ENCODE measurements at regions not wholly inside any gene's neighbourhood (a gene's known extent, or its start where the extent isn't known, plus 50 kb on each side); places are given as distances from the start of the nearest gene placed in this dataset.
"Not testable (repeated sequence)": the region's sequence is repeated elsewhere in the genome, so short reads cannot be mapped to it uniquely, and the experiment has no call there.

- H3K79me2 ChIP-seq (ENCODE audit: low read length); H3K4me2 ChIP-seq (ENCODE audit: low read depth, low read length, poor library complexity, severe bottlenecking); H3K4me3 ChIP-seq (ENCODE audit: low read length); H3K4me1 ChIP-seq (ENCODE audit: low read length); H3K27me3 ChIP-seq (ENCODE audit: low read length); H2AFZ ChIP-seq (ENCODE audit: low read length); H4K20me1 ChIP-seq (ENCODE audit: insufficient read depth, low read depth, low read length); H3K27ac ChIP-seq (ENCODE audit: low read length); H3K36me3 ChIP-seq (ENCODE audit: insufficient read depth, low read length); DNase-seq; H3K9me2 ChIP-seq (replicated peaks; ENCODE audit: insufficient read depth, low read length); H3K9me3 ChIP-seq (ENCODE audit: low read length); H3K9ac ChIP-seq (ENCODE audit: low read length): not testable (repeated sequence)
Observed at GRCh38 chr4:111337186-111337876, 714.5 kb upstream of the PITX2 start.

GRCh38 chr4:111359602-111360001, 736.7 kb upstream of the PITX2 start:
- no peaks in the 10 kb centered on the region for H4K20me1 ChIP-seq (ENCODE audit: insufficient read depth, low read depth, low read length)
- H3K4me2 ChIP-seq (ENCODE audit: low read depth, low read length, poor library complexity, severe bottlenecking) = no peak overlapping the region
- H2AFZ ChIP-seq (ENCODE audit: low read length) = no peak overlapping the region
- H3K27ac ChIP-seq (ENCODE audit: low read length) = no peak overlapping the region
- H3K36me3 ChIP-seq (ENCODE audit: insufficient read depth, low read length) = no peaks in the 10 kb centered on the region
- no peaks in the 10 kb centered on the region for H3K79me2 ChIP-seq (ENCODE audit: low read length)
- no peak for DNase-seq
- H3K4me1 ChIP-seq (ENCODE audit: low read length) = no peaks in the 10 kb centered on the region
- H3K9ac ChIP-seq (ENCODE audit: low read length) = no peak overlapping the region
- no peaks in the 10 kb centered on the region for H3K27me3 ChIP-seq (ENCODE audit: low read length)
- peaks cover 2% of the 10 kb centered on the region; the same call in 1 of the 2 replicates for H3K9me3 ChIP-seq (ENCODE audit: low read length)
- no peak overlapping the region for H3K4me3 ChIP-seq (ENCODE audit: low read length)
- H3K9me2 ChIP-seq (replicated peaks; ENCODE audit: insufficient read depth, low read length) = no peaks in the 10 kb centered on the region; the same call in 1 of the 2 replicates

GRCh38 chr4:111360906-111361305, 738.0 kb upstream of the PITX2 start:
- no peak overlapping the region for H3K4me3 ChIP-seq (ENCODE audit: low read length)
- no peaks in the 10 kb centered on the region for H4K20me1 ChIP-seq (ENCODE audit: insufficient read depth, low read depth, low read length)
- H3K4me2 ChIP-seq (ENCODE audit: low read depth, low read length, poor library complexity, severe bottlenecking) = no peak overlapping the region
- DNase-seq = no peak
- H3K9ac ChIP-seq (ENCODE audit: low read length) = no peak overlapping the region
- H3K79me2 ChIP-seq (ENCODE audit: low read length) = no peaks in the 10 kb centered on the region
- peaks cover 3% of the 10 kb centered on the region; the same call in 1 of the 2 replicates for H3K9me3 ChIP-seq (ENCODE audit: low read length)
- H3K9me2 ChIP-seq (replicated peaks; ENCODE audit: insufficient read depth, low read length) = no peaks in the 10 kb centered on the region; the same call in 1 of the 2 replicates
- no peaks in the 10 kb centered on the region for H3K4me1 ChIP-seq (ENCODE audit: low read length)
- no peak overlapping the region for H3K27ac ChIP-seq (ENCODE audit: low read length)
- H3K27me3 ChIP-seq (ENCODE audit: low read length) = no peaks in the 10 kb centered on the region
- no peak overlapping the region for H2AFZ ChIP-seq (ENCODE audit: low read length)
- no peaks in the 10 kb centered on the region for H3K36me3 ChIP-seq (ENCODE audit: insufficient read depth, low read length)

GRCh38 chr4:111362941-111363361, 740.1 kb upstream of the PITX2 start:
- no peak for DNase-seq
- Histone ChIP-seq H3K4me3 (ENCODE audit: low read length) (no peak overlapping the region), H3K9ac (ENCODE audit: low read length) (no peak overlapping the region), H3K36me3 (ENCODE audit: insufficient read depth, low read length) (no peaks in the 10 kb centered on the region), H3K9me3 (ENCODE audit: low read length) (peaks cover 3% of the 10 kb centered on the region; the same call in 1 of the 2 replicates), H3K4me1 (ENCODE audit: low read length) (no peaks in the 10 kb centered on the region), H4K20me1 (ENCODE audit: insufficient read depth, low read depth, low read length) (no peaks in the 10 kb centered on the region), H3K27ac (ENCODE audit: low read length) (no peak overlapping the region), H2AFZ (ENCODE audit: low read length) (no peak overlapping the region), H3K4me2 (ENCODE audit: low read depth, low read length, poor library complexity, severe bottlenecking) (no peak overlapping the region), H3K79me2 (ENCODE audit: low read length) (no peaks in the 10 kb centered on the region), H3K27me3 (ENCODE audit: low read length) (no peaks in the 10 kb centered on the region), H3K9me2 (replicated peaks; ENCODE audit: insufficient read depth, low read length) (no peaks in the 10 kb centered on the region; the same call in 1 of the 2 replicates)

- H3K9me2 ChIP-seq (replicated peaks; ENCODE audit: insufficient read depth, low read length); H3K27me3 ChIP-seq (ENCODE audit: low read length); H3K4me2 ChIP-seq (ENCODE audit: low read depth, low read length, poor library complexity, severe bottlenecking); H4K20me1 ChIP-seq (ENCODE audit: insufficient read depth, low read depth, low read length); H3K4me3 ChIP-seq (ENCODE audit: low read length); H2AFZ ChIP-seq (ENCODE audit: low read length); H3K27ac ChIP-seq (ENCODE audit: low read length); H3K4me1 ChIP-seq (ENCODE audit: low read length); H3K36me3 ChIP-seq (ENCODE audit: insufficient read depth, low read length); DNase-seq; H3K79me2 ChIP-seq (ENCODE audit: low read length); H3K9me3 ChIP-seq (ENCODE audit: low read length); H3K9ac ChIP-seq (ENCODE audit: low read length): not testable (repeated sequence)
Observed at GRCh38 chr4:111377880-111378279, 755.0 kb upstream of the PITX2 start.

GRCh38 chr4:111388561-111388960, 756.7 kb upstream of the FAM241A start:
- Histone ChIP-seq H3K4me1 (ENCODE audit: low read length) (no peaks in the 10 kb centered on the region), H3K4me3 (ENCODE audit: low read length) (no peak overlapping the region), H3K79me2 (ENCODE audit: low read length) (no peaks in the 10 kb centered on the region), H3K9me3 (ENCODE audit: low read length) (no peaks in the 10 kb centered on the region), H3K36me3 (ENCODE audit: insufficient read depth, low read length) (no peaks in the 10 kb centered on the region), H3K9ac (ENCODE audit: low read length) (no peak overlapping the region), H3K4me2 (ENCODE audit: low read depth, low read length, poor library complexity, severe bottlenecking) (no peak overlapping the region), H2AFZ (ENCODE audit: low read length) (no peak overlapping the region), H4K20me1 (ENCODE audit: insufficient read depth, low read depth, low read length) (no peaks in the 10 kb centered on the region), H3K27ac (ENCODE audit: low read length) (no peak overlapping the region), H3K9me2 (replicated peaks; ENCODE audit: insufficient read depth, low read length) (no peaks in the 10 kb centered on the region), H3K27me3 (ENCODE audit: low read length) (no peaks in the 10 kb centered on the region)
- no peak for DNase-seq

- DNase-seq = no peak
- Histone ChIP-seq H3K79me2 (ENCODE audit: low read length) (no peaks in the 10 kb centered on the region), H3K9me2 (replicated peaks; ENCODE audit: insufficient read depth, low read length) (no peaks in the 10 kb centered on the region), H2AFZ (ENCODE audit: low read length) (no peak overlapping the region), H3K27ac (ENCODE audit: low read length) (no peak overlapping the region), H3K4me3 (ENCODE audit: low read length) (no peak overlapping the region), H3K4me1 (ENCODE audit: low read length) (no peaks in the 10 kb centered on the region), H4K20me1 (ENCODE audit: insufficient read depth, low read depth, low read length) (no peaks in the 10 kb centered on the region), H3K27me3 (ENCODE audit: low read length) (no peaks in the 10 kb centered on the region), H3K36me3 (ENCODE audit: insufficient read depth, low read length) (no peaks in the 10 kb centered on the region), H3K9ac (ENCODE audit: low read length) (no peak overlapping the region), H3K9me3 (ENCODE audit: low read length) (no peaks in the 10 kb centered on the region), H3K4me2 (ENCODE audit: low read depth, low read length, poor library complexity, severe bottlenecking) (no peak overlapping the region)
Observed at GRCh38 chr4:111391829-111392228, 753.4 kb upstream of the FAM241A start.

- H3K4me2 ChIP-seq (ENCODE audit: low read depth, low read length, poor library complexity, severe bottlenecking) = no peak overlapping the region
Observed at GRCh38 chr4:111393781-111394180, 751.5 kb upstream of the FAM241A start.

More at GRCh38 chr4:111393781-111394180, 751.5 kb upstream of the FAM241A start:
- Histone ChIP-seq H3K9me3 (ENCODE audit: low read length) (no peaks in the 10 kb centered on the region), H3K9ac (ENCODE audit: low read length) (no peak overlapping the region), H3K4me1 (ENCODE audit: low read length) (no peaks in the 10 kb centered on the region), H3K36me3 (ENCODE audit: insufficient read depth, low read length) (no peaks in the 10 kb centered on the region), H3K27me3 (ENCODE audit: low read length) (no peaks in the 10 kb centered on the region), H3K27ac (ENCODE audit: low read length) (no peak overlapping the region), H2AFZ (ENCODE audit: low read length) (no peak overlapping the region), H3K4me3 (ENCODE audit: low read length) (no peak overlapping the region), H3K9me2 (replicated peaks; ENCODE audit: insufficient read depth, low read length) (no peaks in the 10 kb centered on the region), H4K20me1 (ENCODE audit: insufficient read depth, low read depth, low read length) (no peaks in the 10 kb centered on the region), H3K79me2 (ENCODE audit: low read length) (no peaks in the 10 kb centered on the region)
- DNase-seq = no peak

All from Karpas-422 (cell line).